Nephron progenitor cell (in vitro differentiated cells): ENCODE measurements at regions not wholly inside any gene's neighbourhood (a gene's known extent, or its start where the extent isn't known, plus 50 kb on each side); places are given as distances from the start of the nearest gene placed in this dataset.
"Not testable (repeated sequence)": the region's sequence is repeated elsewhere in the genome, so short reads cannot be mapped to it uniquely, and the experiment has no call there.

Source experiments
- DNase-seq: peaks from one replicate; pipeline ENCODE4 v3.0.0; 2021
- H3K27ac Mint-ChIP-seq: 2 replicates; pipeline ENCODE4 v1.8.0; 2021; ENCODE audit warnings: mild to moderate bottlenecking, moderate library complexity, mixed read lengths
- H3K27me3 Mint-ChIP-seq: 2 replicates; pipeline ENCODE4 v1.8.0; 2021; ENCODE audit warnings: mild to moderate bottlenecking, low read depth, mixed read lengths; ENCODE audit not compliant: poor library complexity
- H3K36me3 Mint-ChIP-seq: 2 replicates; pipeline ENCODE4 v1.8.0; 2021; ENCODE audit warnings: low read depth, mixed read lengths
- H3K4me1 Mint-ChIP-seq: 2 replicates; pipeline ENCODE4 v1.8.0; 2021; ENCODE audit warnings: mixed read lengths
- H3K4me3 Mint-ChIP-seq: 2 replicates; pipeline ENCODE4 v1.8.0; 2021; ENCODE audit warnings: mild to moderate bottlenecking, moderate library complexity, mixed read lengths
- H3K9me3 Mint-ChIP-seq: 2 replicates; pipeline ENCODE4 v1.8.0; 2021; ENCODE audit warnings: mild to moderate bottlenecking, moderate library complexity, mixed read lengths
- TF ChIP-seq, protein P1 (sequence below): fragments of 200-600 bp; sonication (generic); IDR thresholded peaks from 2 replicates; pipeline ENCODE4 v1.5.0; 2021; ENCODE audit warnings: antibody characterized with exemption

- Mint-ChIP-seq H3K27ac (no peak overlapping the region), H3K9me3 (no peaks in the 10 kb centered on the region), H3K4me1 (no peaks in the 10 kb centered on the region), H3K27me3 (no peaks in the 10 kb centered on the region), H3K4me3 (no peak overlapping the region), H3K36me3 (no peaks in the 10 kb centered on the region)
- TF ChIP-seq, protein P1, sequence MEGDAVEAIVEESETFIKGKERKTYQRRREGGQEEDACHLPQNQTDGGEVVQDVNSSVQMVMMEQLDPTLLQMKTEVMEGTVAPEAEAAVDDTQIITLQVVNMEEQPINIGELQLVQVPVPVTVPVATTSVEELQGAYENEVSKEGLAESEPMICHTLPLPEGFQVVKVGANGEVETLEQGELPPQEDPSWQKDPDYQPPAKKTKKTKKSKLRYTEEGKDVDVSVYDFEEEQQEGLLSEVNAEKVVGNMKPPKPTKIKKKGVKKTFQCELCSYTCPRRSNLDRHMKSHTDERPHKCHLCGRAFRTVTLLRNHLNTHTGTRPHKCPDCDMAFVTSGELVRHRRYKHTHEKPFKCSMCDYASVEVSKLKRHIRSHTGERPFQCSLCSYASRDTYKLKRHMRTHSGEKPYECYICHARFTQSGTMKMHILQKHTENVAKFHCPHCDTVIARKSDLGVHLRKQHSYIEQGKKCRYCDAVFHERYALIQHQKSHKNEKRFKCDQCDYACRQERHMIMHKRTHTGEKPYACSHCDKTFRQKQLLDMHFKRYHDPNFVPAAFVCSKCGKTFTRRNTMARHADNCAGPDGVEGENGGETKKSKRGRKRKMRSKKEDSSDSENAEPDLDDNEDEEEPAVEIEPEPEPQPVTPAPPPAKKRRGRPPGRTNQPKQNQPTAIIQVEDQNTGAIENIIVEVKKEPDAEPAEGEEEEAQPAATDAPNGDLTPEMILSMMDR, result no peak
- DNase-seq, result no peak
Observed at GRCh38 chr21:18553786-18554185, 150.2 kb upstream of the TMPRSS15 start.

GRCh38 chr21:18567770-18568169 is 164.2 kb upstream of the TMPRSS15 start:
- H3K36me3 Mint-ChIP-seq, H3K4me1 Mint-ChIP-seq, H3K4me3 Mint-ChIP-seq, H3K9me3 Mint-ChIP-seq, H3K27me3 Mint-ChIP-seq, H3K27ac Mint-ChIP-seq, DNase-seq: not testable (repeated sequence)

- no peak overlapping the region for H3K4me3 Mint-ChIP-seq
- H3K27me3 Mint-ChIP-seq, result no peaks in the 10 kb centered on the region
- TF ChIP-seq, protein P1, result no peak
- no peak overlapping the region for H3K27ac Mint-ChIP-seq
- no peaks in the 10 kb centered on the region for H3K4me1 Mint-ChIP-seq
- H3K9me3 Mint-ChIP-seq, result no peaks in the 10 kb centered on the region
- DNase-seq, result no peak
- no peaks in the 10 kb centered on the region for H3K36me3 Mint-ChIP-seq
Observed at GRCh38 chr21:18588001-18588662, 184.5 kb upstream of the TMPRSS15 start.

GRCh38 chr21:18601146-18601545 is 197.6 kb upstream of the TMPRSS15 start:
- Mint-ChIP-seq H3K4me1 (peaks cover 26% of the 10 kb centered on the region), H3K27me3 (peaks cover 10% of the 10 kb centered on the region), H3K9me3 (peaks cover 17% of the 10 kb centered on the region), H3K36me3 (no peaks in the 10 kb centered on the region), H3K4me3 (no peak overlapping the region), H3K27ac (no peak overlapping the region)
- TF ChIP-seq, protein P1, result no peak
- DNase-seq, result no peak

DNA sequence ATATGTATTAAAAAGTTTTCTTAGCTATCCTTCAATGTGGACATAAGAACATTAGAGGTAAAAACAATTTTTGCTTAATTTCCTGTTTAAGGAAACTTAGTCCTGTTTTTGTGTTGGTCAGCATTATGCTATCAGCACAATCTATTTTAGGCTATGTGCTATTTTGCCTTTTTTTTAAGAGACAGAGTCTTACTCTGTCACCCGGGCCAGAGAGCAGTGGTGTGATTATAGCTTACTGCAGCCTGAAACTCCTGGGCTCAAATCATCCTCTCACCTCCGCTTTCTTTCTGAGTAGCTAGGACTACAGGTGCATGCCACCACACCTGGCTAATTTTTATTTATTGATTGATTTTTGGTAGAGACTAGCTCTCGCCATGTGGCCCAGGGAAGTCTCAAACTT is 199.1 kb upstream of the TMPRSS15 start:
- Mint-ChIP-seq H3K4me3 (no peak overlapping the region), H3K9me3 (peaks cover 15% of the 10 kb centered on the region), H3K27ac (no peak overlapping the region), H3K36me3 (no peaks in the 10 kb centered on the region), H3K4me1 (peaks cover 26% of the 10 kb centered on the region), H3K27me3 (peaks cover 9% of the 10 kb centered on the region)
- TF ChIP-seq, protein P1, result no peak
- no peak for DNase-seq

GRCh38 chr21:18603261-18603660 is 199.7 kb upstream of the TMPRSS15 start:
- TF ChIP-seq, protein P1, result no peak
- Mint-ChIP-seq H3K27ac (no peak overlapping the region), H3K4me3 (no peak overlapping the region), H3K36me3 (no peaks in the 10 kb centered on the region), H3K9me3 (peaks cover 12% of the 10 kb centered on the region), H3K4me1 (peaks cover 26% of the 10 kb centered on the region), H3K27me3 (peaks cover 3% of the 10 kb centered on the region)
- no peak for DNase-seq
